ENCODE measurements at regions not wholly inside any gene's neighbourhood (a gene's known extent, or its start where the extent isn't known, plus 50 kb on each side); places are given as distances from the start of the nearest gene placed in this dataset.

DNA sequence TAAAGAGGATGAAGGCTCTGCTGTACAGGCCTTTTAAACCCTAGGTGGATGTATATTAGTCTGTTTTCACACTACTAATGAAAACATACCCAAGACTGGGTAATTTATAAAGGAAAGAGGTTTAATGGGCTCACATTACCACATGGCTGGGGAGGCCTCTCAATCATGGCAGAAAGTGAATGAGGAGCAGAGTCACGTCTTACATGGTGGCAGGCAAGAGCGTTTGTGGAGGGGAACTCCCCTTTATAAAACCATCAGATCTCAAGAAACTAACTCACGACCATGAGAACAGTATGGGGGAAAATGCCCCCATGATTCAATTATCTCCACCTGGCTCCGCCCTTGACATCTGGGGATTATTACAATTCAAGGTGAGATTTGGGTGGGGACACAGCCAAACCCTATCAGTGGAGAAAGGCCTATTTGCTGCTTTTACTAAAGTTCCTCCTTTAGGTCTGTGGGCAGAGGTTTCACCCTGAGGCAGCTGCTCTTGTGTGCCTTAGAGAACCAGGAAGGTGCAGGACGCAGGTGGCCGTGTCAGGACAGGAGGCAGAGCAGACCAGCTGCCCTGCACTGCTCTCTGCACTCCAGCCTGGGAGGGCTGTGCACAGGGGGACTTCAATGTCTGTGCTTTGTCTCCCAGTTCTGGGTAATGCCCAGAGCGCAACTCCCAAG is 178.8 kb upstream of the HDAC4 start:
- DNase-seq: no peak

DNA sequence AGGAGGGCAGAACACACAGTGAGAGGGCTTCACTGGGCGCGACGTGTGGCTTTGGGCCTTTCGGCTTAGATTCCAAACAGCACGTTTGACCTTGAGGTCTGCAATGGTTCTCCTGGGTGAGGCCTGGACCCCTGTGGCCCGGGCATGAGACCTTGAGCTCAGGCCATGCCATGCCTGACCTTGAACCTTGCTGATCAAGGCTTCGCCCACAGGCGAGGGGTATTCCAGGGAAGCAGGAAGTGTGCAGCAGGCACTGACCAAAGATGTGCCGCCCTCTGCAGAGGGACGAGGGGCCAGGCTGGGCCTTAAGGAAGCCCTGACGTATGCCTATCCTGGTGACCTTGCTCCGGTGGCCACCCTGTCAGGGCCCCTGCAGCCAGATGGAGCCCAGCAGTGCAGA is 178.3 kb upstream of the HDAC4 start:
- DNase-seq: no peak

DNA sequence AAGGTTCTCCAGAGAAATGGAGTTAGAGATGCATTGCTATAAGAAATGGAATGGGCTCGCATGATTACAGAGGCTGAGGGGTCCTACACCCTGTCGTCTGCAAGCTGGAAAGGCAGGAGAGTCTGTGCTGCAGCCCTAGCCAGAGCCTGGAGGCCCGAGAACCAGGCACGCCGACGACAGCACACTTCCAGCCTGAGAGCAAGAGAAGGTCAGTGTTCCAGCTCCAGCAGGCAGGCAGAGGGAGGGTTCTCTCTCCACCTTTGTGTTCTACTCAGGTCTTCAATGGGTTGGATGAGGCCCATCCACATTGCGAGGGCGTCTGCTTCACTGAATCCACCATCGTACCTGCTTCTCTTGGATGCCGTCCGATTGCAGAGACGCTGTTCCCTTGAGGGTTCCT is 177.6 kb upstream of the HDAC4 start:
- no peak for DNase-seq

DNA sequence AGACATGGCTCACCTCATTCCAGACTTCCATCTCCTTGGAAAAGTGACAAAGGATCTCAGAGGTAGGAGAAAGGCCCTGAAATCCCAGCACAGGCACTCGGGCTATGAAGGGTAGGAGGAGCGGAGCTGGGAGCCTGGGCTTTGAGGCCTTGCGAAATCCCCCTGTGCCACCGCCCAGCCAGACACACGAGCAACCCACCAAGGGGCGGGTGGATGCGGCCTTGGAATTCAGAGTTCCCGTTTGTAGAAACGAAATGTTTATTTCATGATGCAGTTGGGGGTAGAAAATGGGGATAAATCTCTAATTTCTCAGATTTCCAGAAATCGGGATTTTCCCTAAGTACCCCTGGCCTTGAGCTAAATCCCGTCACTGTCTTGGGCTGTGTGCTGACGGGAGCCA is 177.1 kb upstream of the HDAC4 start:
- no peak for DNase-seq

DNA sequence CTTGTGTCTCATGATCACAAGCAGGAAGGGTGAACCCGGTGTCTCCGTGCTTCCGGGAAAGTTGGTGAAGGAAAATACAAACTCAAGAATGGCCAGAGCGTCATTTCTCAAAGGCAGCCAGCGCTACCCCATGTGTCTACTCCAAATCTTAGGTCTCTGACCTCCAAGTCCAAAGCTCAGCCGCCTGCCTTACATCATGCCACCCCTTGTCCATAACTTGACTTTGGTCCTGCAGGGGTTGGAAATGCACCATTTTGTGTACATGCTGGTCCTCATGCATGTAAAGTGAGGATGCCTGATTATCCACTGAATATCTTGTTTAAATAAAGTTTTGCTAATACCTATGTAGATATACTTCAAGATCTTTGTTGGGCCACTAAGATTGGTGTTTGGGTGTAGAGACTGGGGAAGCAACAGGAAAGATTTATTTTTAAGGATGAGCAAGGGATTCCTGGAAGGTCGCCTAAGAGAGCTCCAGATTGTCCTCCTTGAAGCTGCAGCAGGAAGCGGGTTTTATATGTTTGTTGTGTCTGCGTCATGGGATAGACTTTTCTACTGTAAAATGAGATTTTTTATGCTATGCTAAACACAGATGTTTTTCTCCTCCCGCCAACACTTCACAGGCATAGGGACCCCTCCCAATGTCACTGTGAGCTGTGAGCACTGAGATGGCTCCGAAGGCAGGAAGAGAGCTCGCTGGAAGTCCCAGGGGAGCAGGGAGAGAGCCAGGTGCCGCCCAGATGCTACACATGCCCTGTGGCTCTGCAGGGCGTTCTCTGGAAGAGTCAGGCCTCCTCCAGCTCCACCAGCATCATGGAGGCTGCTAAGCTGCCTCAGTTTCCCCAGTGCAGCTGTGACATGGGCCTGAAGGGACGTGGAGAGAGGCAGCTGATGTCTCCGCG is 176.2 kb upstream of the HDAC4 start:
- no peak for DNase-seq

DNA sequence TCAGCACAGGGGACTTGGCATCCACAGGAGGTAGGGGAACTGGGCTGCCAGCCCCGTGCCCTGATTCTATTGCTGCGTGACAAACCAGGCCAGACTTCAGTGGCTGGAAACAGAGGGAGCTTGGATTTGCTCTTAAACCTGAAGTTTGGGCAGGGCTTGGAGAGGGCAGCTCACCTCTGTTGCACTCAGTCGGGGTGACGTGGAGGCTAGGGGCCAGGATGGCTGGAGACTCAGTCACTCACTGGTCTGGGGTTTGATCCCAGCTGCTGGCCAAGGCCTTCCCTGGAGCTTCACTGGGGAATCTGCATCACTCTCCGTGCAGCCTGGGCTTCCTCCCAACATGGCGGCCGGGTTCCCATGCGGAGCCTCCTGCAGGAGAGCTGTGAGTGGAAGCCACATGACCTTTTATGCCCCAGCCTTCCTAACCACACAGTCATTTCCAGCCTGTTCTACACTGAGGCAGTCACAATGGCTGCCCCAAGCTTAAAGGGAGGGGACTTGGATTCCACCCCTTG is 175.2 kb upstream of the HDAC4 start:
- DNase-seq: no peak

DNA sequence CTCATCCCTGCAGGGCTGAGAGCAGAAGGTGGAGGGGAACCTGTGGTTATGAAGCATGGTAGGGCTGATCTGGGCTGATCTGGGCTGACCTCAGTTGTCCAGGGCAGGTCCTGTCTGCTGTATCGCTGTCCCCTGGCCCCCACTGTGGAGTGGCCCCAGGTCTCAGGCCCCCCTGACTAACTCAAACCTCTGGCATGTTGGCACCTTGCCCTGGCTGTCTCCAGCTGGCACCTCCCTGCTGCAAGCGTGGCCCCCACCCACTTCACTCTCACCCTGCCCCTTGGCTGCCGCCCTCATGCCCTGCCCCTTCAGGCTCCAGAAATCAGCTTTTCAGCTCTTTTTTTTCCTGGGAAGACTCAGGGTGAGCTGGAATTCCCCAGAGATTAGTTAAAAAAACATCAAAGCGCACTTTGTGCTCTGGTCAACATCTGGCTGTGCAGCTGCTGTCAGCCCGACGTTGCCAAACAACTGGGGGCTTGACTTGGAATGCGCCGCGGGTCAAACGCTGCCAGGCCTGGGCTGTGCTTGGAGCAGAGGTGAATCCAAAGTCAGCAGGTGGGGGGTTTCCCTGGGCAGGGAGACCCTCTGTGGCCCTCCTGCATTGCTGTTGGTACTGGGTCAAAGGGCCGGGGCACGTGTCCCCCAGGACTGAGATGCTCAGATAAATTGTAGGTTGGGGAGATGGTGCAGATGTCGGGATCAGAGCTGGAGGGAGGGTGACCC is 173.8 kb upstream of the HDAC4 start:
- DNase-seq: no peak

DNA sequence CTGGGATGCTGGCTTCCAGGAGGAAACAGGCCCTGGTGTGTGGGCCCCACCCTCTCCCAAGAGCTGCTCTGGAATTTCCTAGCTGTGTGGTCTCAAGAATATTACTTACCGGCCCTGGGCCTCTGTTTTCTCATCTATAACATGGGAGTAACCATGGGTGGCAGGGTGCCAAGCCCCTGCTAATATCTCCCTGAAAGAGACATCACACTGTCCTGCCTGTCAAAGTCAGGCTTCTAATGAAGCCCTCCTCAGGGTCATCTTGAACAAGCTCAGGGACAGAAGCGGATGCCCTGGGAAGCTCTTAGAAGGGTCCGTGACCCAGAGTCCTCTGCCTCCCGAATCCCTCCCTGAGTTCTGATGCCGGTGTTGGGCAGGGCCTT is 173.2 kb upstream of the HDAC4 start:
- no peak for DNase-seq

DNA sequence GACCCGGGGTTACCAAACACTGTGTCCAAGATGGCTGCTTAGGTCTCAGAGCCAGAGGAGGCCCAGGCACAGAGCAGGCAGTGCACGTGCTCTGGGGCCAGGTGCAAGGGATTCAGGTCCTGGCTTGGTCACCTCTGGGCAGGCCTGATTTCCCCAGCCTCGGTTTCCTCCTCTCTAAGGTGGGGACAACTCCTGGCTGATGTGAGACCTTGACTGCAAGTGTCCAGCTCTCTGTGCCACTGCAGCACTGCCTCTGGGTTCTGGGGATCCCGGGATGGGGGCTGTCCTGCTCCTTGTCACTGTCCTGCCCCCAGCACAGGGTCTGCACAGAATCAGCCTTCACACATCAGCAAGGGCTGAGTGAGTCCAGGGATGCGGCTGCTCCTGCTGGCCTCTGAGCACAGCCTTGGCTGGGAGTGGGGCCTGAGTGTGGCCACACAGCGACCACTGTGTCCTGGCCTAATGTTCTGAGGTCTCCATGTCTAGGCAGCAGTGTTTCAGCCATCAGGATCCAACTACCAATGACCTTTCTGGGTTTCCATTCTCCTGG is 170.2 kb upstream of the HDAC4 start:
- DNase-seq: no peak

DNA sequence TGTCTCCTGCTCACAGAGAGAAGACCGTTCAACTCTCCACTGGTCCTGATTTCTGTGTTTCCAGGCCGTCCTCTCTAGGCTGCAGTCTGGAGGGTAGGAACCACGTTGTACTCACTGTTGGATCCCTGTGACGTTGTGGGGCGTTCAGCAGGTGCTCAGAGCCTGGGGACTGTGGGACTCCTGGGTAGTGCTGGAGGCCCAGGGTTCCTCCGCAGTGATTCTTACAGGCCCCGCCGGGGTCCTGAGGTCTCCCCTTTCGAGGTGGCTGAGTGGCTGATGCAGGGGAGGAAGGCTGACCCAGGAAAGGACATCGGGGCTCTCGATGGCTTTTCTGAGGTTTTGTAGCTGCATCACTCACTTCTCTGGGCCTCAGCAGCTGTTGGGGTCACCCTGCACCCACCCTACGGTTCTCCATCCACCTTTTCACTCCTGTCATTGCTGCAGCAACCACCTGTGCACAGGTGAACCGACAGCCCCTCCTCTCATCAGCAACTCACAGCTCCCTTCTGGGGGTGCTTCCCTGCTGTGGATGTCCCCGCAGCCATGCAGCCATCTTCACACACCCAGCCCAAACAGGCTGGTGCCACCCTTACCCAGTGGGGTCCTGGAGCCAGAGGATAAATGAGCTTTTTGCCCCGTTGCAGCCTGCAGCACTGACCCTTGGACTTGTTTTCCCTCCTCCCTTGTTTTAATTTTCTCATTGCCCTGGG is 169.6 kb upstream of the HDAC4 start:
- no peak for DNase-seq

DNA sequence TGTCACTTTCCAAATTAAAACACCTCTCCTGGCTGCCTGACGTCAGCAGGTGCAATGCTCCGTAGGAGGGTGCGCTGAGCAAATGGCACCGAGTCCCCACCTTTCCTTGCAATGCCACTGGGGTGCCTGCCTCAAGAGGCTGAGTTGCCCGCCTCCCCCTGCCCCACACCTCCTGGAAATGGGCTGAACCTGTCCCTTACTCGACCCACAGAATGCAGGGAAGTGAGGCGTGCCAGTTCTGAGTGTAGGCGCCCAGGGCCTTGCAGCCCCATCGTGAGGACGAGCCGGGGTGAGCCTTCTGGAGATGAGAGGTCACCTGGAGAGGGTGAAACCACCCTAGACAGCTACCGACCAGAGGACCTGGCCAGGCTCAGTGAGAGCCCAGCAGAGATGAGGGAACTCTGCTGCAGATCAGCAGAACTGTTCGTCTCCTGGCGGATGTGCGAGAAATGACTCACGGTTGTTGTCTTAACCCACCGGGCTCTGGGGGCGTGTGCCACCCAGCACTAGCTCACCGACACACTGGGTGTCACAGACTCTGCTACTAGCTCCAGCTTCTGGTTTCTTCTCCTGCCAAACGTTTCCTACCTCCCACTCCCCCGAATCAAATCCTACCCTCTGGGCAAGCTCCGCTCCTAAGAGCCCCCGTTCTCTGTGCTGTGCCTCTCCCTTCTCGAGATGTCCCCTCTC is 168.7 kb upstream of the HDAC4 start:
- DNase-seq: no peak

DNA sequence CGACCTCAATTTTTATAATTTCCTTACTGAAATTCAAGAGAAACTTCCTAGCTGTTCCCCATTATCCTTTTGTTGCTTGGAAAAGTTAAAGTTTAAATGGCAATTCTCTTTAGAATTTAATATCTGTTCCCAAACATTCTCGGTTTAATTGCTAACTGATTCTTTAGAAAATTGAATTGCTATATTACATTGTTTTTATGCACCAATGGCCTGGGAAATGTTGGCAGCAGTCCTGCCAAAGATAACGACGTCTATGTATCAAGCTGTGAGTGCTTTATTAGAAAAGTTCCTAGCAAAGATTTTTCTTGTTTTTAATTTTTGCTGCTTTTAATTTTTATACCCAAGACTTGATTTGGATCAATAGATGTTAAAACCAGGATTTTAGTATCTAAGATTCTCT is 167.8 kb upstream of the HDAC4 start:
- no peak for DNase-seq

DNA sequence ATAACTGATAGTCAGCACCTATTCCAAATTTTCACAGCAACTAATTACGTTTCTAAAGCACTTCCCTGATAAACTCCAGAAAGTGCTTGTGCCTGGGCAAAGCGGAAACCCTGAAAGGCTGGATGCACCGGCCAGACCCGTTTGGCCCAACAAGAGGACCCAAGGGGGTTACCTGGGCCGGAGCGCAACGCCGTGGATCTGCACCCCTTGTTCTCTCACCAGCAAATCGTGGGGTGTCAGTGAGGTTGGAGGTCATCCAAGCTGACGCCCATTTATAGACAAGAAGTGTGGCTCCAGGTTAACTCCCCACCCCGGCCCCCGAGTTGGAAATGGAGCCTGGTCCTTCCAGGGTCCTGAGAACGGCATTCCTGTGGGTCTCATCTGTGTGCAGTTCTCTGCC is 167.0 kb upstream of the HDAC4 start:
- no peak for DNase-seq

DNA sequence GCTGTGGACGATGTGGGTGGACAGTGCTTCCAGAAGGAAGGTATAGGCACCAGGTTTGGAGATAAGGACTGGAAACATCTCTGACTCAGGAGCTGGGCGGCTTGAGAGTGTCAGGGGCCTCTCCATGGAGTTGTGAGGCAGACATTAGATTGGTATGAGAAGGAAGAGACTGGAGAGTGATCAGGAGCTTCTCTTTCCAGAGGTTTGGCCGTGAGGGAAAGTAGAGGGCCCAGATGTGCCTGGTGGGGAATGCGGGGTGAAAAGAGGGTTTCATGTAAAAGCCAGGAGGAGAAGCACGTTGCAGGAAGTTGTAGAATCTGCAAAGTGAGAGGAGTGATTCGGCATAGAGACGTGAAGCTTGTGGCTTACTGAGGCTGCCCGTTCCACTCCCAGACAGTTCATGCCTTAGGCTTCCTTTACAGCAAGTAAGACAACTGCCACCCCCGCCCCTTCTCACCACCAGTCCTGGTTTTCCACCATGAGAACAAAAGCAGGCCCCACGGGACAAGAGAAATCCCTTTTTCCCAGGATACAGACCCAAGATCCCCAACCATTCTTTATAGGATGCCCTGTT is 166.3 kb upstream of the HDAC4 start:
- DNase-seq: no peak

DNA sequence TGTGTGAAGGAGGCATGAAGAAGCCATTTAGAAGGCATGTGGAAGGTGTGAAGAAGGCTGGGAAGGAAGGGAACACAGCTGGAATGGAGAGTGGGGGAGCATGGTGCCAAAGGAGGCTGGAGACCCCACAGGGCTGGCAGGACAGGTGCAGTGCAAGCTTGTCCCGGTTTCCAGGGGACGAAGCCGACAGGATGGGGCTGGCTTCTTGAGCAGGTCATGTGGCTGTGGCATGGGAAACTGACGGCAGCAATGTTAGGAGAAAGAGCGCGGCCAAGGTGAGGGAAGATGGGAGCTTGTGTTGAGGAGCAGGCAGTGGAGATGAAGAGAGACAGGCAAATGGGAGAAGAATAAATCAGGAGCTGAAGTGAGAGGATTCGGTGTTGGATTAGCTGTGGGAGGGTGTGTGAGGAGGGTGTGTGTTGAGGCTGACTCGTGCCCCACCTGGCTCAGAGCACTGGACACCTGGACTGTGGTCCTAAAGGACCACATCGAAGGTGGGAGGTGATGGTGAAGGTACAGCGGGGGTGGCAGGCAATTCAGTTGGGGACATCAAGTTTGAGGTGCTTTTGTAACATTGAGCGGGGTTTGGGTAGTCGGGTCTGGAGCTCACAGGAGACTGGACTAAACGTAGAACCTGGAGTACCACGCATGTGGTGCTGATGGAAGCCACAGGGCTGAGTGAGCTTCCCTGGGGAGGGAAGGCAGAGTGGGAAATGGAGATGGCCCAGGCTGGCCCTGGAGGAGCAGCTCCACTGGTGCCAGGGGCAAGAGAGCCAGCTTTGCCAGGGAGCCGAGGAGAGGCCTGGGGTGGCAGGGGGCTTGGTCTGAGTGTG is 165.6 kb upstream of the HDAC4 start:
- DNase-seq: no peak

DNA sequence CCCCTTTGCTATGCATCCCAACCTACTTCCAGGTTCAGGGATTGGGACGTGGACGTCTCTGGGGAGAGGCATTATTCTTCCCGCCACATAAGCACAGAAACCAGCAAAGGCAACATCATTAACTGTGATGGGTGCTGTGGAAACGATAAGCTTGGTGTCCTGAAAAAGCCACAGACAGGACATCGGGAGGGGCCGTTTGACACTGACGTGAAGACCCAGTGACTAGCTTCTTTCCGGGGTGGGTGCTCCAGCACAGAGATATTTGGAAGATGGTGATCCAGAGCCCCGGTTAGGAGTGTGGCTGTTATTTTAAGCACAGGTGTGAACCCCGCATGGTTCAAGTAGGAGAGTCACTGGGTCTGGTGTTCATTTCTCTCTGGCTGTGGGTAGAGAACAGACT is 163.8 kb upstream of the HDAC4 start:
- DNase-seq: no peak

DNA sequence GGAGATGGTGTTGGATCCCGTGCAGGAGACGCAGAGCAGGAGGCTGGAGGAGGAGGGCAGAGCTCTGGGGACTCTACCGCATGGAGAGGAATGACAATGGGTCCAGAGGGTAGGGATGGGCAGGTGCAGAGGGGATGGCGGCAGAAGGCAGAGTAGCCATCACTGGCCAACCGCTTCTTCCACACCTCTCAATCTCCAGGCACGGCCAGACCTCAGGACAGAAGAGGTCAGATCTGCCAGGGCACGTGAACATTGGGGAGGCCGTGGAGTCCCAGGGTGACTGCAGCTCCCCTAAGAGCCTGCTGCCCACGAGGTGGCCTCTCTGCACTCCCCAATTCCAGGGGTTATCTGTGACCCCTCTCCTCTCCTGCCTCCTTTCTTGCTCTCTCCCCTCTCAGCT is 162.7 kb upstream of the HDAC4 start:
- DNase-seq: no peak

DNA sequence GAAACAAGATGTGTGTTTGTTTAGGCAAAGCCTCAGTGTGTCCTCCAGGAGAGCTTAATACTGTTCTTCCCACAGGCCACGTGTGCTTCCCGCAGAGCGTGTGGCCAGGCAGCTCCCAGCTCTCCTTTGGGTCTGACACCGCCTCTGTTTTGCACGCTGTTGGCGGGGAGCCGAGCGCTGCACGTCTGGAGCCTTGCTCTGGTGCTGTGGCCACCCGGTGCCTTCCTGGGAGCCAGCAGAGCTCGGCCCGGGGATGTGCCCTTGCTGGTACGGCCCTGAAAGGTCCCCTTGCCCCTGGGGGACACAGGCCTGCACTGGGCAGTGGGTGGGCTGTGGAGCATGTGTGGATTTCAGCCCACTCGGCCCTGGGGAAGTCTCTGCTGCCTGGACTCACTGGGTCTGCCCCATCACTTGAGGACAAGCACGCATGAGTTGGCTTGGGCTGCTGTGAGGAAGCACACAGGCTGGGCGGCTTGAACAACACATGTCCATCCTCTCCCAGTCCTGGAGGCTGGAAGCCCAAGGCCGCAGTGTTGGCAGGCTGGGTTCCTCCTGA is 160.7 kb upstream of the HDAC4 start:
- no peak for DNase-seq

DNA sequence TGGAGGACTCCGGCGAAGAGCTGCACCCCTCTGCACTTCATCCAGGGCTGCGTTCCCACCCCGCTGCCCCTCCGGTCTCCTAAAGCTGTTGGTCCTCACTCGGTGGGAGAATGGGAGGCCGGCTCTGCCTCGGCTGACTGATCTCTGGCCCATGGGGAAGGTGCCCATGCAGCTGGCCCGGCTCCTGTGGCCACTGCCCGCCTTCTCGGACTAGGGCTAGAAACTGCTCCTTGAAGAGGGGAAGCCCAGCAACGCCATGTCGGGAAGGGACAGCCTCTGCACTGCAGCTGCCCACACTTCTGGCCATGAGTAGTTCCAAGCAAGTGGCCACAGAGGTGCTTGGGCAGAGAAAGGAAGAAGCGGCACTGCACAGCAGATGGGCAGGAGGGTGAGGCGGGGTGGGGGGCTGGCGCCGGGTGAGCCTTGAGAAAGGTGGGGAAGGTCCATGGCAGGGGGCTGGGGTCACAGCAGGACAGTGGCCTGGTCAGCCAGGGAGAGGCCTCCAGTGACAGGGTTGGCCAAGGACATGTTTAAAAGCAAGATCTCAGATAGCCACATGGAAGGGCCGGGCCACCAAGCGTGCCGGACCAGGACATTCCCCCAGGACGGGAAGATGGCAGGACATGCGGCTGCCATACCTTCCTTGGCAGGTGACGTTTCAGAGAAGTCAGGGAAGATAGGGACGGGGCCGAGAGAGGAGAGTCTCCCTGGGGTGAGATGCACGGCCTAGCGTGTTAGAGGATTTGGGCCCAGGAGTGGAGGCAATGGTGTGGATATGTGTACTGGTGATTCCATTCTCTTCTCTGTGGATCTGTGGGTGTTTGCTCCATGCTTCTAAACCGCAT is 158.8 kb upstream of the HDAC4 start:
- DNase-seq: no peak

Data from midbrain (tissue), 1 donor.